SH-SY5Y (cell line): ENCODE measurements at regions not wholly inside any gene's neighbourhood (a gene's known extent, or its start where the extent isn't known, plus 50 kb on each side); places are given as distances from the start of the nearest gene placed in this dataset.

ENCODE experiments used
- GATA2 ChIP-seq: IDR thresholded peaks from 2 replicates; pipeline ENCODE4 v1.6.1; 2011; ENCODE audit warnings: mild to moderate bottlenecking, low read depth, low read length
- GATA3 ChIP-seq: IDR thresholded peaks from 2 replicates; pipeline ENCODE4 v1.6.1; 2011; ENCODE audit warnings: low read depth, mild to moderate bottlenecking, low read length, moderate library complexity

- TF ChIP-seq GATA3 (no peak), GATA2 (no peak)
Measured at GRCh38 chr1:34338871-34339270, 162.2 kb downstream of the C1orf94 start.
